OCI-LY1 (cell line): ENCODE measurements at regions not wholly inside any gene's neighbourhood (a gene's known extent, or its start where the extent isn't known, plus 50 kb on each side); places are given as distances from the start of the nearest gene placed in this dataset.

Experiments used
- CTCF ChIP-seq: fragments of 200-600 bp; sonication (generic), shearing (Covaris generic); IDR thresholded peaks from 2 replicates; pipeline ENCODE4 v1.5.1; 2017; ENCODE audit warnings: mild to moderate bottlenecking, antibody characterized with exemption, low read length, moderate library complexity, mixed read lengths
- EZH2 ChIP-seq: fragments of 200-600 bp; sonication (generic), shearing (Covaris generic); IDR thresholded peaks from 2 replicates; pipeline ENCODE4 v1.8.0; 2017; ENCODE audit warnings: borderline replicate concordance, mixed run types, mild to moderate bottlenecking, antibody characterized with exemption, low read length, moderate library complexity, mixed read lengths

DNA sequence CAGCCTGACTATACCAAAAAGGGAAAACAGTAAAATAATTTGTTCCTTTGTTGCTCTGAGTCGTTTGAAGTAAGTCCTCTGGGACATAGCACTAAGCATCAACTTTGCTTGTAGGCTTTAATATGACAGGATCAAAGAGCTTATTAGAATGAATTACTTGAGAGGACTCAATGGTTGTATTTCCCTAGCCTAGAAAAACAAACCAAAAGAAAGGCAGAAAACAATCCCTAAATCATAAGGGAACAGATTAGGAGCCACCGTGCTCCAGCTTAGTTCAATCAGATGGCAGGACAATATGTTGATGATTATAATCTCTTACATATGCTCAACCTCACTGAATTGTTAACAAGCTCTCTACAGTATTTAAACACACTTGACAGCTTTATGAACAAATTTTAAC, 988.4 kb downstream of the FLRT2 start:
- no peak for TF ChIP-seq CTCF
- no peak for TF ChIP-seq EZH2
